ENCODE measurements at regions not wholly inside any gene's neighbourhood (a gene's known extent, or its start where the extent isn't known, plus 50 kb on each side); places are given as distances from the start of the nearest gene placed in this dataset.

DNA sequence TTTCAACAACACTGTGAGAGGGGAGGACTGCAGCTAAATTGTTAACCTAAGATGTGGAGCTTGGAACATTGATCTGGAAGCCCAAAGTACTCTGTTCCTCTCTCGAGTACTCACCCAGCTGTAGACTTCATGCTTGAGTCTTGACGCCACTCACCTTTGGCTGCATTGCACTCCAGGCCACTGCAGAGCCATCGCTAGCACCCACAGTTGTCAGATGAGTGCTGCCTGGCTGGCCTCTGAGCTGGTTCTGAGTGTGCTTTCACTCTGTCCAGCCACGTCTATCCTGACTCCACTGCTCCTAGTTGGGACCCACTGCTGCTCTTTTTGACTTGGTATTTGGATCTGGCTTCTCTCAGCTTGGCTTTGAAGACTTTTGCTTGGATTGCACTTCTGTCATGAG is 552.1 kb downstream of the DCDC2C start:
- H3K4me2 ChIP-seq (ENCODE audit: low read depth, low read length): no peak overlapping the region
- DNase-seq (ENCODE audit: low spot score) (no peak), ATAC-seq (0 out of 3 replicates have a peak, but pooled peaks have one; percentile 30), FAIRE-seq (no peak)
- WGBS (ENCODE audit: low lambda C conversion rate): 7% methylated on average over 4 of the region's 4 CpGs
- TF ChIP-seq PHB2 (IDR thresholded peaks at IDR 0.05; ENCODE audit: partially characterized antibody) (no peak), ZNF546 (CRISPR knock-in tag; conservative IDR thresholded peaks at IDR 0.05) (no peak), STAG1 (CRISPR knock-in tag; IDR thresholded peaks at IDR 0.05) (no peak), ARHGAP35 (CRISPR knock-in tag; IDR thresholded peaks at IDR 0.05; ENCODE audit: borderline replicate concordance) (no peak), ZNF841 (CRISPR knock-in tag; IDR thresholded peaks at IDR 0.05; ENCODE audit: borderline replicate concordance) (no peak), PCBP1 (IDR thresholded peaks at IDR 0.05; ENCODE audit: borderline replicate concordance, low read depth, low read length) (no peak), ZNF382 (CRISPR knock-in tag; IDR thresholded peaks at IDR 0.05; ENCODE audit: borderline replicate concordance) (no peak), NFE2 (CRISPR knock-in tag; IDR thresholded peaks at IDR 0.05) (no peak), ADNP (CRISPR knock-in tag; IDR thresholded peaks at IDR 0.05) (no peak), ETV5 (CRISPR knock-in tag; IDR thresholded peaks at IDR 0.05; ENCODE audit: borderline replicate concordance) (no peak), ATAD3A (CRISPR knock-in tag; IDR thresholded peaks at IDR 0.05) (no peak)
- TF ChIP-seq, protein P1, sequence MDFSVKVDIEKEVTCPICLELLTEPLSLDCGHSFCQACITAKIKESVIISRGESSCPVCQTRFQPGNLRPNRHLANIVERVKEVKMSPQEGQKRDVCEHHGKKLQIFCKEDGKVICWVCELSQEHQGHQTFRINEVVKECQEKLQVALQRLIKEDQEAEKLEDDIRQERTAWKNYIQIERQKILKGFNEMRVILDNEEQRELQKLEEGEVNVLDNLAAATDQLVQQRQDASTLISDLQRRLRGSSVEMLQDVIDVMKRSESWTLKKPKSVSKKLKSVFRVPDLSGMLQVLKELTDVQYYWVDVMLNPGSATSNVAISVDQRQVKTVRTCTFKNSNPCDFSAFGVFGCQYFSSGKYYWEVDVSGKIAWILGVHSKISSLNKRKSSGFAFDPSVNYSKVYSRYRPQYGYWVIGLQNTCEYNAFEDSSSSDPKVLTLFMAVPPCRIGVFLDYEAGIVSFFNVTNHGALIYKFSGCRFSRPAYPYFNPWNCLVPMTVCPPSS (IDR thresholded peaks at IDR 0.05): no peak
- TF ChIP-seq, protein P2, sequence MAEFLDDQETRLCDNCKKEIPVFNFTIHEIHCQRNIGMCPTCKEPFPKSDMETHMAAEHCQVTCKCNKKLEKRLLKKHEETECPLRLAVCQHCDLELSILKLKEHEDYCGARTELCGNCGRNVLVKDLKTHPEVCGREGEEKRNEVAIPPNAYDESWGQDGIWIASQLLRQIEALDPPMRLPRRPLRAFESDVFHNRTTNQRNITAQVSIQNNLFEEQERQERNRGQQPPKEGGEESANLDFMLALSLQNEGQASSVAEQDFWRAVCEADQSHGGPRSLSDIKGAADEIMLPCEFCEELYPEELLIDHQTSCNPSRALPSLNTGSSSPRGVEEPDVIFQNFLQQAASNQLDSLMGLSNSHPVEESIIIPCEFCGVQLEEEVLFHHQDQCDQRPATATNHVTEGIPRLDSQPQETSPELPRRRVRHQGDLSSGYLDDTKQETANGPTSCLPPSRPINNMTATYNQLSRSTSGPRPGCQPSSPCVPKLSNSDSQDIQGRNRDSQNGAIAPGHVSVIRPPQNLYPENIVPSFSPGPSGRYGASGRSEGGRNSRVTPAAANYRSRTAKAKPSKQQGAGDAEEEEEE (CRISPR knock-in tag; IDR thresholded peaks at IDR 0.05; ENCODE audit: borderline replicate concordance): no peak
- TF ChIP-seq, protein P3, sequence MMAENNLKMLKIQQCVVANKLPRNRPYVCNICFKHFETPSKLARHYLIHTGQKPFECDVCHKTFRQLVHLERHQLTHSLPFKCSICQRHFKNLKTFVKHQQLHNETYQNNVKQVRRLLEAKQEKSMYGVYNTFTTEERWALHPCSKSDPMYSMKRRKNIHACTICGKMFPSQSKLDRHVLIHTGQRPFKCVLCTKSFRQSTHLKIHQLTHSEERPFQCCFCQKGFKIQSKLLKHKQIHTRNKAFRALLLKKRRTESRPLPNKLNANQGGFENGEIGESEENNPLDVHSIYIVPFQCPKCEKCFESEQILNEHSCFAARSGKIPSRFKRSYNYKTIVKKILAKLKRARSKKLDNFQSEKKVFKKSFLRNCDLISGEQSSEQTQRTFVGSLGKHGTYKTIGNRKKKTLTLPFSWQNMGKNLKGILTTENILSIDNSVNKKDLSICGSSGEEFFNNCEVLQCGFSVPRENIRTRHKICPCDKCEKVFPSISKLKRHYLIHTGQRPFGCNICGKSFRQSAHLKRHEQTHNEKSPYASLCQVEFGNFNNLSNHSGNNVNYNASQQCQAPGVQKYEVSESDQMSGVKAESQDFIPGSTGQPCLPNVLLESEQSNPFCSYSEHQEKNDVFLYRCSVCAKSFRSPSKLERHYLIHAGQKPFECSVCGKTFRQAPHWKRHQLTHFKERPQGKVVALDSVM (CRISPR knock-in tag; IDR thresholded peaks at IDR 0.05): no peak
- TF ChIP-seq, protein P4, sequence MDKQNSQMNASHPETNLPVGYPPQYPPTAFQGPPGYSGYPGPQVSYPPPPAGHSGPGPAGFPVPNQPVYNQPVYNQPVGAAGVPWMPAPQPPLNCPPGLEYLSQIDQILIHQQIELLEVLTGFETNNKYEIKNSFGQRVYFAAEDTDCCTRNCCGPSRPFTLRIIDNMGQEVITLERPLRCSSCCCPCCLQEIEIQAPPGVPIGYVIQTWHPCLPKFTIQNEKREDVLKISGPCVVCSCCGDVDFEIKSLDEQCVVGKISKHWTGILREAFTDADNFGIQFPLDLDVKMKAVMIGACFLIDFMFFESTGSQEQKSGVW (CRISPR knock-in tag; IDR thresholded peaks at IDR 0.05; ENCODE audit: borderline replicate concordance): no peak
- no peaks in the 10 kb centered on the region for H3K79me2 ChIP-seq (ENCODE audit: insufficient read depth, low read length)
- no peak overlapping the region for H3K4me3 ChIP-seq (replicated peaks in 1 of 3; ENCODE audit: insufficient read depth in 1 of 3, low read depth in 2 of 3, low read length in 3 of 3)
- no peaks in the 10 kb centered on the region for H3K4me1 ChIP-seq (ENCODE audit: insufficient read depth, low read length)
- H3K27ac ChIP-seq (ENCODE audit: extremely low read length, insufficient read depth, low read length): no peak overlapping the region
- H2AFZ ChIP-seq (ENCODE audit: low read length): no peak overlapping the region
- H3K27me3 ChIP-seq (ENCODE audit: control insufficient read depth in 1 of 2, insufficient read depth in 2 of 2, low read length in 2 of 2): no peaks in the 10 kb centered on the region
- POLR2A ChIA-PET: no interaction called here
- no peaks in the 10 kb centered on the region for H3K36me3 ChIP-seq (replicated peaks in 1 of 2; ENCODE audit: control insufficient read depth in 1 of 2, insufficient read depth in 2 of 2, low read length in 2 of 2)
- no peak overlapping the region for H3K9ac ChIP-seq (ENCODE audit: insufficient read depth, low read depth, low read length)
- in situ Hi-C loops (cut with HindIII; ENCODE audit: extremely low pct_ligation_motif_present, low pct_unique_long_range_greater_than_20kb): no loop called here
- H4K20me1 ChIP-seq (ENCODE audit: insufficient read depth, low read length): no peaks in the 10 kb centered on the region
- intact Hi-C loops (cut with micrococcal nuclease; ENCODE audit: unreplicated experiment): no loop called here
- no TSS peak for BruUV-seq (replicated peaks)
- CTCF ChIA-PET (ENCODE audit: low intra/inter-chr PET ratio, low total read pairs): no interaction called here
- no peaks in the 10 kb centered on the region; the same call in 1 of the 2 replicates for H3K9me3 ChIP-seq (ENCODE audit: low read length)
